CD4-positive, alpha-beta T cell treated with Interleukin-4 for 1 hour (primary cell): ENCODE measurements at regions not wholly inside any gene's neighbourhood (a gene's known extent, or its start where the extent isn't known, plus 50 kb on each side); places are given as distances from the start of the nearest gene placed in this dataset.

Source experiments
- DNase-seq, 2 donors: peaks; one replicate each; pipeline ENCODE4 v3.0.0-alpha.2; 2020 to 2022

- no peak for DNase-seq
Observed at GRCh38 chr5:93158841-93159240, 422.2 kb downstream of the NR2F1-AS1 start.

DNA sequence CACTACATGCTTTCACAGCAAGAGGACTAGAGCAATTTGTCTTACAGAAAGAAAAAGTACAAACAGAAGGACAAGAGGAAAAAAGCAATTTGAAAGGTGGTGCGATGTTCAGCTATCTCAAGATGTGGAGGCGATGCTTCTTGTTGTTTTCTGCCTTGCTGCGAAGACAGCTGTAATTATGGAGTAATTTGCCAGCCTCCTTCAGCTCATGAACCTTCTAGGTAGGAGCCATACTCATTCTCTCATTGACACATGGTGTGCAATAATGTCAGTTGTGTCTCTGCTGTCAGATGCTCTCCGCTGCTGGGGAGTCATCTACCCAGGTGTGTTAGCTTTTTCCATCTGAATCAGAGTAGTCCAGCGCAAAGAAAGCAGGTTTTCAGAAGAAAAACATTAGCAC, 424.5 kb downstream of the NR2F1-AS1 start:
- no peak for DNase-seq

DNA sequence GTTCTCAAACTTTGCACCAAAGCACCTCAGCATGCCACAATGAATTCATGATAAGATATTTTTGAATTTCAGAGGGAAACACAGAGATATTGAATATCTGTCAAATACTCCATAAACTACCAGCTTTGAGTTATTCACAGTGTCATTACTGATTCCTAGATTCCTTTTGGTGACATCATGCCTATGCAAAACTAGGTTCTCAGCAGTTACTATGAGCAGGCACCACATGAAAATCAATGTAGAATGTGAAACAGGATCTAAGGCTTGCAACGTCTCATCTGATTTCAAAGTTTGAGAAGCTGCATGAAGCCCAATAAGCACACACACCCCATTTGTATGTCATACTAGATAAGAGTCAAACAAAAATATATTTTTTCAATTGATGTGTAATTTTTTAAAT, 426.5 kb downstream of the NR2F1-AS1 start:
- no peak for DNase-seq

- no peak for DNase-seq
Observed at GRCh38 chr5:93153461-93153860, 427.6 kb downstream of the NR2F1-AS1 start.

DNA sequence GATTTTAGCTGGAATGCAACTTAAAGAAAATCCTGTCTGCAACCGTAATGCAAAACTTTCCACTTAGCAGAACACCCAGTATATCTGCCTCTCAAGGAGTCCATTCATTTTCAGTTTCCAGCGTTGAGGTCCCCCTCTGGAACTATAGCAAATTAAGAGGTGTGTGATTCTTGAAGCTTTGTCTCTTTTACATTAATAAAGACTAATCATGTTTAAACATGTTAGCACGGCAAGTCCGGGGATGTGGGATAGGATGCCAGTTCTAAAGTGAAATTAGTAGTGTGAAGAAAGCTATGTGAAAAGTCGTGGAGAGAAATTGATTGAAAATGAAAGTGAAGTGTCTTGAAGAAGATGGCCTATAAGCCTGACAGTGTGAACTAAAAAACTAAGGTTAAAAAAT, 429.1 kb downstream of the NR2F1-AS1 start:
- DNase-seq: no peak

GRCh38 chr5:93151121-93151520, 429.9 kb downstream of the NR2F1-AS1 start:
- DNase-seq: no peak

DNA sequence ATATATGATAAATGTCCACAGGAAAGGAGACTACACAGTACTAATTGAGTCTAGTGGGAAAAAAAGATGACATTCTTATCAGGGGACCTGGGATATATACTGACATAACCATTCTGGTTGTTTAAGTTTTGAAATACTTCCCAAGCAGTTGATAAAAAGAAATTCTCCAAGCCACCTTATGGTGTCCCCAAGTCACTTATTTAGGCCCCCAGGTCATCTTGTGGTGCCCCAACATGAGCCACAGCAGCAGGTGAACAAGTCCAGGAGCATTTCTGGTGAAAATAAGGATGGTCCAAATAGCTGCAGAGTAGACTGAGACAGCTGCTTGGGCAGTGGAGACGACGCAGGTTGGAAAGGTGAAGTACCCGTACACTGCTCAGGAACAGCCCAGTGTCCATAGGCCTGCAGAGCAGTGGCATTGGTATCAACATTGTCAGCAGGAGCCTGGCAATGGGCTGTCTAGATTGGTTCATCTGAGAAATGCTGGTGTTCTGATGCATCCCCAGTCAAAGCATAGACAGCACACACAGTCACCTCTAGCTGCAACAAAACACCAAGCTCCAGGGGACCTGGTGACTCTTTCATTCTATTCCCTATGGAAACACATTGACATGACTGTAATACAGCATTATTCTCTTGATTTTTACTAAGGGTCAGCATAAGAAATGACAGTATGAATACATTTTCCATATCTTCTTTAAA, 430.6 kb downstream of the NR2F1-AS1 start:
- DNase-seq: no peak

- no peak for DNase-seq
Observed at GRCh38 chr5:93145767-93146166, 435.3 kb downstream of the NR2F1-AS1 start.

GRCh38 chr5:93145019-93145418, 436.0 kb downstream of the NR2F1-AS1 start:
- DNase-seq: no peak

DNA sequence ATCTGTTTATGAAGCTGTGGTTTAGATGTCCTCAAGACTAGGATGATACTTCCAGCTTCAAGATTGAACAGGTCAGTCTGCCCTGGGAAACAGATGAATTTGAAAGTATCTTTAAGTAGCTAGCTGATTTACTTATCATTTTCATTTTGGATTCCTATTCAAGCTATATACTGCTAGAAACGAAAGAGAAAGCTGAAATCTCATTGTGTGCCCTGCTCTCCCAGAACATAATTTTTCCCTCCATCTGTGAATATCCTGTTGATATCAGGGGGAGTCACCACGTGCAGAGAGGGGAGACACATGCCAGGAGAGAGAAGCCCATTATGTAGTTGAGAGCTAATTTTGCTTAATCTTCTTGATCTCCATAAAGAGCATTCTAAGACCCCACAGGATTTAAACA, 439.1 kb downstream of the NR2F1-AS1 start:
- DNase-seq: no peak

GRCh38 chr5:93130624-93131490, 450.2 kb downstream of the NR2F1-AS1 start:
- no peak for DNase-seq

DNA sequence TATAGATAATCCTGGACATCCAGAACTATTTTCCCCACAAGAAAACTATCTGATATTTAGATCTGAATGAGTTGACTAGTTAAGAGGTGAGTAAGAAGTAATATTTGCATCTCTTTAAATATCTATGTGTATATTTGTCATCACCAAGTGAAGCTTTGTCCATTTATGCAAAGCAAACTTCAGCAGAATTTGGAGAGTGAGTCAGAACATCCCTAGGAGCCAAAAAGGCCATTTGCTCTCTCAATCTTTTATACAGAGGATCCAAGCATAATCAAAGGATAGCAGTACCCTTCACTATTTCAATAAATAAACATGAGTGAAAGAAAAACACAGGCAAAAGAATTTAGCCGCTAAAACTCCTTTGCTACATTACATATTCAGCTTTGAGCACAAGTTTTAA, 454.4 kb downstream of the NR2F1-AS1 start:
- DNase-seq: no peak

- no peak for DNase-seq
Observed at GRCh38 chr5:93123127-93123526, 457.9 kb downstream of the NR2F1-AS1 start.

DNA sequence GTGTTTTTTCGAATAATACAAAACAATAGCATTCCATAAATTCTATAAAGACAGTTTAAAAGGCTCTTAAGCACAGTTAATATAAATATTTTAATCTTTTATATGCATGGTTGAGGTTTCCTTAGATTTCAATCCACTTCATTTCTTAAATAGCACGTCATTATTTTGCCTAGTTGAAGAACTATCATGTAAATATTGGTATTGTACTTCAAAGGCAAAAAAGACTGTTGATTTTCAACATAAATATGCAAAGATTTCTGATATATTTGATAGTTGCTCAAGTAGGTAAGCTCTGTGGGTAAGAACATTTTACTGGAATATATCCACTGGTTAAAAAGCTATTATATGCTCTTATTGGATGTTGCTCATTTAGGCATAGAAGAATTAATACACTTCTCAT, 458.6 kb downstream of the NR2F1-AS1 start:
- no peak for DNase-seq

- DNase-seq: no peak
Observed at GRCh38 chr5:93120771-93121170, 460.2 kb downstream of the NR2F1-AS1 start.

- no peak for DNase-seq
Observed at GRCh38 chr5:93120051-93120450, 461.0 kb downstream of the NR2F1-AS1 start.

DNA sequence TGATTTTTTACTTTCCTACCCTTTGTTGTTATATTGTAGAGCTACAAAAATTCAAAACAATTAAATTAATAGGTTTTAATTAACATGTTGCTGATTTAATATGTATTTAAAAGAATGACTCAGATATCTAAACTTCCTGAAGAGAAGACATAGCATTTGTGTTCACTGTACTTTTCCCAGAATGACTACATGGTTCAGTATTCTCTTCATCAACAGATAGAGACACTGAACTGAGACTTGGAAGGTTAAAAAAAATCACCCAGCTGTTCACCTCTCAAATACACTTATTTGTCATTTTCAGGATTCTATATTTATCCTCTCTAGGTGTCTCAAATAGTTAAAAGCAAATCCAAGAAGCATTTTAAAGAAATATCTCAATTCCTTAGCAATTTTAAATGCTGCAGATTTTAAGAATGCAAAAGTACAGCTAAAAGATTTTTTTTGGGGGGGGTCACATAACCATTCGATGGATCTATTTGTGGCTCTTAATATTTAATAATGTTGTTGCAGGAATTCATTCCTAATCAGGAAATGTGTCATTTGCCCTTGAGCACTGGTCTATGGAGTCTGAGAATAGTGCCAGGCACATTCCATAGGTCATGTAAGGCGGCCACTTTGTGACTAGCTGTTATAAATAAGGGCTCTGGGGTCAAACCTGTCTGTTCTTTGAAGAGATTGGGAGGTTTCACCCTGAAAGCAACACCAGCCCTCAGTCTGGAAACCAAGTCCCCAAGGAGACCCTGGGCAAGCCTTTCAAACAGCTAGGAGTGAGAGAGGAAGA, 463.1 kb downstream of the NR2F1-AS1 start:
- DNase-seq: no peak

- DNase-seq: no peak
Observed at GRCh38 chr5:93107805-93108520, 473.1 kb downstream of the NR2F1-AS1 start.

- DNase-seq: no peak
Observed at GRCh38 chr5:93107141-93107540, 473.9 kb downstream of the NR2F1-AS1 start.

DNA sequence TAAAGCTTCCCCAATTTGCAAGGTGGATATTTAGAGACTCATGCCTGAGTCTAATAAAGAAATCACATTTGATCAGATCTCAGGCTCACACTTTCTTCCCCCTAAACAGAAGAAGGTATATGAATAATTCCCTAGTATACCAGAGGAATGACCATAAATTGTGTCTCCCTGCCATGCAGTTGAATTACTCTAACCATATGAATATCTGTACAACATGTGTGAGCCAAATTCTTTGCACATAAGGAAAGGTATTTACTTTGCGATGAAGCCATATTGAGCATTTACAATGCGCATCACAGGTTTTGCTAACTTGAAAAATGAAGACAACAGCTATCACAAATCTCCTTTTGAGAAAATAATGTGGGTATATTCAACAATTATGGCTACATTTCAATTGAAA, 479.4 kb downstream of the NR2F1-AS1 start:
- DNase-seq: no peak

GRCh38 chr5:93100976-93101375, 480.0 kb downstream of the NR2F1-AS1 start:
- no peak for DNase-seq

GRCh38 chr5:93100428-93100827, 480.6 kb downstream of the NR2F1-AS1 start:
- DNase-seq: no peak

DNA sequence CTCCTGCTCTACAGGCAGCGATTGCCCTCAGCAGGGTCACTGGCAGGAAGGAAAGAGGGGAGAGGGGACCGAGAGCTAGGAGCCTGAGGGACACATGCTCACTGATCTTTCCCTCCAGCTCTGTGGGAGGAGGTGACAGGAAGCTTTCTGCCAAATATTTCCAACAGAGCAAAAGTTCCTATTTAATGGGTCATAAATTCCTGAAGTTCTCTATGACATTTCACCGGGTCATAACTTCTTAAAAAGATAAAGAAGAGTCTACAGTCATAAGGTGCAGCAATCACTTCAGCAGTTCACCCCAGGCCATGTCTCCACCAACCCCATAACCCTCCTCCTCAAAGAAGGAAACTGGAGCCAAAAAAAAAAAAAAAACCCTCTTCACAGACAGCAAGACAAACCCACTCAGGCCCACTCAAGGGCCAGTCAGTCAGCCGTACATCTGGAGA, 481.1 kb downstream of the NR2F1-AS1 start:
- no peak for DNase-seq
